Aorta (tissue), 5 donors: ENCODE measurements at regions not wholly inside any gene's neighbourhood (a gene's known extent, or its start where the extent isn't known, plus 50 kb on each side); places are given as distances from the start of the nearest gene placed in this dataset.
A peak's percentile ranks its signal among the peaks of the same experiment; 100 is the strongest.

Experiments
- ATAC-seq: fragments of 200-7000 bp; cut with Tn5 transposase; one replicate; pipeline ENCODE4 v1.9.1; 2022; ENCODE audit warnings: moderate library complexity; ENCODE audit not compliant: low FRiP score
- DNase-seq, 2 donors: peaks; one replicate each; pipeline ENCODE4 v3.0.0-alpha.2; 2020
- H3K27ac ChIP-seq, 2 donors: one replicate each; pipeline ENCODE4 v1.5.1; 2013; ENCODE audit warnings: low read length in 2 of 2, mild to moderate bottlenecking in 2 of 2, moderate library complexity in 2 of 2, control low read depth in 1 of 2, inconsistent platforms in 1 of 2, low read depth in 1 of 2
- H3K27me3 ChIP-seq, 2 donors: one replicate each; pipeline ENCODE4 v1.6.1; 2013; ENCODE audit warnings: control low read depth in 1 of 2, low read length in 1 of 2, mild to moderate bottlenecking in 1 of 2, moderate library complexity in 1 of 2; ENCODE audit not compliant: insufficient read depth in 2 of 2, control insufficient read depth in 1 of 2
- H3K36me3 ChIP-seq, 2 donors: one replicate each; pipeline ENCODE4 v1.6.1; 2013; ENCODE audit warnings: control low read depth in 1 of 2, low read length in 1 of 2, mild to moderate bottlenecking in 1 of 2; ENCODE audit not compliant: insufficient read depth in 2 of 2, control insufficient read depth in 1 of 2
- H3K4me1 ChIP-seq, 2 donors: one replicate each; pipeline ENCODE4 v1.6.1; 2013; ENCODE audit warnings: low read length in 2 of 2, control low read depth in 1 of 2, mild to moderate bottlenecking in 1 of 2, moderate library complexity in 1 of 2; ENCODE audit not compliant: insufficient read depth in 2 of 2, control insufficient read depth in 1 of 2
- H3K4me3 ChIP-seq, 2 donors: one replicate each; pipeline ENCODE4 v1.5.1; 2013; ENCODE audit warnings: low read length in 2 of 2, control low read depth in 1 of 2, mild to moderate bottlenecking in 1 of 2
- H3K9me3 ChIP-seq: one replicate; pipeline ENCODE4 v1.6.1; 2013; ENCODE audit warnings: mild to moderate bottlenecking, low read length; ENCODE audit not compliant: control insufficient read depth
- WGBS, 2 donors: extraction: QIAGEN DNeasy Blood & Tissue Kit; methylation state at CpG; one replicate each; pipeline ENCODE4 v1.1.7; 2013; 5-methylcytosine and 5-hydroxymethylcytosine counted together
- intact Hi-C, 2 donors: fragments of 100-400 bp; cut with DNase I; formaldehyde crosslinking; loops; one replicate each; pipeline versions ENCODE4 v1.14.2 to v1.15.0; 2022
- donor health status: healthy with polysubstance abuse.
- donor health status: Bipolar disorder and iron deficiency.
- donor health status: DM: no; HTN: no; CAD: no.
- donor health status: DM: no; HTN: no; CAD: no.
- donor health status: DM: yes; HTN: yes; CAD: no.

DNA sequence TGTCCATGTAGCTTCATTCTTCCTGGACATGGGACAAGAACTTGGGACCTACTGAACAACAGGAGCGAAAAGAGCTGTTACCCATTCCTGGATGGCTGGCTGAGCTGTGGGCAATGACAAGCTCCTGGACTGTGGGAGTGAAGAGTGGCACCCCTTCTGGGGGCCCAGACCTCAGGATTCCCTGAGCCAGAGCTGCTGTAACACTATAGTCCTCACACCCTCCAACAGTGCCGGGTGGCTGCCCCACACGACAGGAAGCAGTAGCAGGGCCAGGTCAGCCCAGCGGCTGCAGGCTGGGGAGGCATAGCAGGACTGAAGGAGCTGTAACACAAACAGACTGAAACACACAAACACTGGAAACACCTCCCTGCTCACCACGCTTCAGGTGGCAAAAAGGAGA, 169.7 kb upstream of the IRX2 start:
- intact Hi-C loops = no loop called here
- WGBS, 2 donors = 84 to 89% methylated on average over 5 of the region's 5 CpGs
- Histone ChIP-seq H3K36me3 (no peaks in the 10 kb centered on the region), H3K4me1 (no peaks in the 10 kb centered on the region), H3K9me3 (peaks cover 5% of the 10 kb centered on the region), H3K4me3 (no peak overlapping the region), H3K27me3 (no peaks in the 10 kb centered on the region), H3K27ac (no peak overlapping the region)
- ATAC-seq (no peak), DNase-seq (peak in 1 of 2 donors; percentile 8)

DNA sequence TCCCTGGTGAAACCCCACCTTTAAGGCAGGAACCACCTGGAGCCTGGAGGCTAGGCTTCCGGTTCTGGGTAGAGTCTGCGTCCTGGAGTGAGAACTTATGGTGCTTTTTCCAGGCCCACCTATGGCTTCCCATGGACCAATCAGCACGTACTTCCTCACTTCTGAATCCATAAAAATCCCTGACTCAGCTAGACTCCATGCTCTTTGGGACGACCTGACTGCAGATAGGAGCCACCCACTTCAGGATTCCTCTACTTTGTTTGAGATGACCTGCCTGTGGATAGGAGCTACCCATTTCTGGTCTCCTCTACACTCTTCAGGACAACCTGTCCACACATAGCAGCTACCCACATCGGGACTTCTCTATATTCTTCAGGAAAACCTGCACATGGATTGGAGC, 168.8 kb upstream of the IRX2 start:
- no peak for ATAC-seq
- intact Hi-C loops = no loop called here
- 78 to 83% methylated on average over 5 of the region's 5 CpGs for WGBS, 2 donors

GRCh38 chr5:2919310-2920018, 168.0 kb upstream of the IRX2 start:
- Histone ChIP-seq H3K4me1 (no peaks in the 10 kb centered on the region), H3K27ac (no peak overlapping the region), H3K4me3 (no peak overlapping the region), H3K9me3 (peaks cover 7% of the 10 kb centered on the region), H3K36me3 (no peaks in the 10 kb centered on the region), H3K27me3 (no peaks in the 10 kb centered on the region)
- 79% methylated on average over 11 of the region's 11 CpGs for WGBS, 2 donors
- DNase-seq = peak in 1 of 2 donors; percentile 37
- ATAC-seq = peak; percentile 6
- intact Hi-C loops = no loop called here

More for the DNA sequence above, 168.8 kb upstream of the IRX2 start:
- Histone ChIP-seq H3K27me3 (no peaks in the 10 kb centered on the region), H3K36me3 (no peaks in the 10 kb centered on the region), H3K4me1 (no peaks in the 10 kb centered on the region), H3K9me3 (peaks cover 5% of the 10 kb centered on the region), H3K4me3 (no peak overlapping the region), H3K27ac (no peak overlapping the region)
- DNase-seq = no peak

GRCh38 chr5:2917524-2917923, 166.0 kb upstream of the IRX2 start:
- H3K4me3 ChIP-seq = no peak overlapping the region
- no peaks in the 10 kb centered on the region for H3K4me1 ChIP-seq
- DNase-seq (peak in 1 of 2 donors; percentile 24), ATAC-seq (no peak)
- 89 to 90% methylated on average over 19 of the region's 19 CpGs for WGBS, 2 donors
- intact Hi-C loops = no loop called here
- no peak overlapping the region for H3K27ac ChIP-seq
- H3K27me3 ChIP-seq = no peaks in the 10 kb centered on the region
- peaks cover 7% of the 10 kb centered on the region for H3K9me3 ChIP-seq
- no peaks in the 10 kb centered on the region for H3K36me3 ChIP-seq

DNA sequence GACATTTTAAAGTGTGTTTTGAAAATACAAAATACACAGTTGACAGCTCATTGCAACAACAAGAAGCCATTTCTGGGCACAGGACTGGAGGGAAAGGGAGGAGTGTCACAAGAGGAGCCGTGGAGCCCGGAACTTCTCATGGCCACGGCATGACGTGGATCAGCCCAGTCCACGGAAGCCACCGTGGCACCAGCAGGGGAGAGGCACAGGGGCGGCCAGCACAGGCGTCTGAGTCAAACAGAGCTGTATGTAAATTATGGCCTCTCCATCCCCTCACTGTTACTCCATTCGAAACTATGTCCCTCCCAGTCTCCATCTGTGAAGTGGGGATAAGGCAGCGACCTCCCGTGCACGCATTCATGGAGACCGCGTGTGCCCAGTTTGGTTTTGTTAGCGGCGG, 165.6 kb upstream of the IRX2 start:
- peaks cover 7% of the 10 kb centered on the region for H3K9me3 ChIP-seq
- H3K4me3 ChIP-seq = no peak overlapping the region
- no peaks in the 10 kb centered on the region for H3K36me3 ChIP-seq
- H3K27ac ChIP-seq = no peak overlapping the region
- no peaks in the 10 kb centered on the region for H3K4me1 ChIP-seq
- no peak for ATAC-seq
- intact Hi-C loops = no loop called here
- no peaks in the 10 kb centered on the region for H3K27me3 ChIP-seq
- peak in 1 of 2 donors; percentile 26 for DNase-seq
- 89% methylated on average over 16 of the region's 16 CpGs for WGBS, 2 donors

DNA sequence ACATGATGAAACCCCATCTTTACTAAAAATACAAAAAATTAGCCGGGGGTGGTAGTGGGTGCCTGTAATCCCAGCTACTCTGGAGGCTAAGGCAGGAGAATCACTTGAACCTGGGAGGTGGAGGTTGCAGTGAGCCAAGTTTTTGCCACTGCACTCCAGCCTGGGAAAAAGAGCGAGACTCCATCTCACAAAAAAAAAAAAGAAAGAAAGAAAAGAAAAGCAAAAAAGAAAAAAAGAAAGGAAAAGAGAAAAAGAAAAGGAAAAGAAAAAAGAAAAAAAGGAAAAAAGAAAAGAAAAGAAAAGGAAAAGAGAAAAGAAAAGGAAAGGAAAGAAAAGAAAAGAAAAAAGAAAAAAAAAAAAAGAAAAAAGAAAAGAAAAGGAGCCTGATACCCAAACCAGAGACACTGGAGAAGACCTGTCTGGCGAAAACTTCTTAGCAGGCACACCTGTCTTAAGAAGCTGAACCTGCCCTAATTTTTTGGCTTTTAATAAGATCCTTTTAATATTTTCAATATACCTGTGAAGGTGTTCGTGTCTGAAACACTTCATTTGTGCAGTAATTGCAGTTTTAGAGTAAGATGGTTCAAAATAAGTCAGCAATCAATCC, 164.7 kb upstream of the IRX2 start:
- ATAC-seq (no peak), DNase-seq (peak in 1 of 2 donors; percentile 7)
- Histone ChIP-seq H3K27me3 (no peaks in the 10 kb centered on the region), H3K27ac (no peak overlapping the region), H3K36me3 (no peaks in the 10 kb centered on the region), H3K4me3 (no peak overlapping the region), H3K9me3 (peaks cover 4% of the 10 kb centered on the region), H3K4me1 (no peaks in the 10 kb centered on the region)
- intact Hi-C loops = no loop called here
- WGBS, 2 donors = 78 to 85% methylated on average over 4 of the region's 4 CpGs

DNA sequence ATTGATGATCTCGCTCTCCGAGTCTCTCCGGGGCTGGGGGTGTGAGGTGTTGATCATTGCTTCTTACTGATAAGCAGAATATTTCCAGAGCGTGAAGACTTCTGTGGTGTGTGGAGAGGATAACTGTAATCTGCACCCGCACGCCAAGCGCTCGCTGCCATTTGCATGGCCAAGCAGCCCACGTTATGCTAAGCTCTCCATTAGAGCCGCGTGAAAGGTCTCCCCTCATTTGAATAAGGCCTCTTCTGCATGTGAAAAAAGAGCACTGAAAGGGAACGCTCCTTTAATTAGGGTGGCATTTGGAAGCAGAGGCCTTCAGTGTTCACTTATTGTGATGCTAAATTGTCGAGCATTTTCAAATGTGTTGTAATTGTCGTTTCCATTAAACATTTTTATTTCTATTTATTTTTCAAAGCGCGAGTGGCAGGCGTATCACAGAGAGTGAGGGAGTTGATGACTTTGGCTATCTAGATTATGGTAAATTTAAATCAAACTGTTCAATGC, 163.6 kb upstream of the IRX2 start:
- peaks cover 2% of the 10 kb centered on the region for H3K9me3 ChIP-seq
- no peaks in the 10 kb centered on the region for H3K4me1 ChIP-seq
- DNase-seq (no peak), ATAC-seq (no peak)
- intact Hi-C loops = no loop called here
- no peaks in the 10 kb centered on the region for H3K36me3 ChIP-seq
- H3K27me3 ChIP-seq = no peaks in the 10 kb centered on the region
- H3K27ac ChIP-seq = no peak overlapping the region
- no peak overlapping the region for H3K4me3 ChIP-seq
- WGBS, 2 donors = 15 to 21% methylated on average over 17 of the region's 17 CpGs

DNA sequence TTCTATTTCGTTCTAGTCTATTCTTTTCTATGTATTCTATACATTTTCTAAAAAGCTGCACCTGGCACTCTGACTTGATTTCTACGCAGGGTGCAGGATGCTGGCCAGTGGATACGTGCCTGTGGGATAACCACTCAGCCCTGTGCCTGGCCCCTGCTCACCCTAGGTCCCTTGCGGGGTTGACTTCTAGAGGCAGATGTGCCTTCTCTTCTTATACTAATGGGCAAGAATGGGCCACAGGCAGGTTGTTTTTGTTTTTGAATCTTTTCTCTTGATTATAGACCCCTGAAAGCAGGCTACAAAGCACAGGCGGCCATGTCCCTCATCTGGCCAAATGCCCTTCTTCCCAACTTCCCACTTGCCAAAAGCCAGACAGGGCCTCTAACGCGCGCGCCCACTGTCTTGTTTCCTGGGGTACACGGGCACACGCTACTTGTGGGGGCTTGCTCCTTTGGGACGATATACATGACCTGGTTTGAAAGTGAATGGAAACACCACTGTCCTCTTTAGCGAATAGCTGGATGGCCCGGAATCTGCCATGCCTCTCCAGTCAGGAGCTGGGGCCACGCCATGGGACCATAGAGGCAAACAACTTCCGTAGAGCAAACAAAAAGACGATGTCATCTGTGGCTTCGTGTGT, 162.7 kb upstream of the IRX2 start:
- ATAC-seq (no peak), DNase-seq (no peak)
- H3K27ac ChIP-seq = no peak overlapping the region

More for the DNA sequence above, 162.7 kb upstream of the IRX2 start:
- Histone ChIP-seq H3K27me3 (no peaks in the 10 kb centered on the region), H3K4me1 (no peaks in the 10 kb centered on the region), H3K4me3 (no peak overlapping the region), H3K9me3 (peaks cover 2% of the 10 kb centered on the region), H3K36me3 (no peaks in the 10 kb centered on the region)
- intact Hi-C loops = no loop called here
- 81 to 86% methylated on average over 18 of the region's 18 CpGs for WGBS, 2 donors
